Dermis blood vessel endothelial cell (primary cell): ENCODE measurements at regions not wholly inside any gene's neighbourhood (a gene's known extent, or its start where the extent isn't known, plus 50 kb on each side); places are given as distances from the start of the nearest gene placed in this dataset.

ENCODE experiments used
- DNase-seq: peaks from one replicate; pipeline ENCODE4 v3.0.0; 2010

DNA sequence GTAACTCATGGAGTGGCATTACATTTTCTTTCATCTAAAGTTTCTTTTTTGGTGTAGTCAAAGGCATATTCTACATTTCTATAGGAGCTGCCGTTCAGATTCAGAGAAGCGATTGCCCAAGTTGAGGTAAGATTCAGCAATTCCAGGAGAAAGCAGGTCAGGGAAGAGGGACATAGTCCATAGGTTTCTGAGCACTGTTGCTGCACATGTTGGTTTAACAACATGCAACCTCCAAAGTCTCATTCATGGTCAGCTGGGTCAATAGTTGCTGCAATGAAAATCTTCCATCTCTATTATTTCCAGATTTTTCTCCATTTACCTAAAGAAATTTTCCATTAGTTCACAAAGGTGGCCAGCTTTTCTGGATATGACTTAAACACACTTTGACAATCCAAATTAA, 682.3 kb upstream of the MAN1A1 start:
- no peak for DNase-seq

DNA sequence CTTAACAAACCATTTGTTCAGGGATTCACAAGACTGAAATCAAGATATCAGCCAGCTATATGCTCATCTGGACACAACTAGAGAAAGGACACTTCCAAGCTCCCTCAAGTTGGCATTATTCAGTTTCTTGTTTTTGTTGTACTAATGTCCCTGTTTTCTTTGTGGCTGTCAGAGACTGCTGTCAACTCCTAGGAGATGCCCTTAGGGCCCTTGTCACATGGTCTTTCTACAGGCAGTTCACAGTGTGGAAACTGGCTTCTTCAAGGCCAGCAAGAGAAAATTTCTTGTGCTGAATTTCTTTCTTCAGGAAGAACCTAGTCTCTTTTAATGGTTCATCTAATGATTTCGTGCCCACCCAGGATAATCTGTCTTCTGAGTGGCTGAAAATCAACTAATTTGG, 677.2 kb upstream of the MAN1A1 start:
- no peak for DNase-seq

DNA sequence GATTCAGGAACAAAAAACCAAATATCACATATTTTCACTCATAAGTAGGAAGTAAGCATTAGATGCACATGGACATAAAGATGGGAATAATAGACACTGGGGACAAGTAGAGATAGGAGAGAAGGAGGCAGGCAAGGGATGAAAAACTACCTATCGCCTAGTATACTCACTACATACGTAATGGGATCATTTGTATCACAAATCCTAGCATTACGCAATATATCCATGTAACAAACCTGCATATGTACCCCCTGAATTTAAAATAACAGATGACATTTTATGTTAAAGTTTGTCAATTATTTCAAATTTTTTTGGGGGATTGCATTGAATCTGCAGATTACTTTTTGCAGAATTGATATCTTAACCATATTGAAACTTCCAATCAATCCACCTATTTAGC, 660.5 kb upstream of the MAN1A1 start:
- DNase-seq = no peak

DNA sequence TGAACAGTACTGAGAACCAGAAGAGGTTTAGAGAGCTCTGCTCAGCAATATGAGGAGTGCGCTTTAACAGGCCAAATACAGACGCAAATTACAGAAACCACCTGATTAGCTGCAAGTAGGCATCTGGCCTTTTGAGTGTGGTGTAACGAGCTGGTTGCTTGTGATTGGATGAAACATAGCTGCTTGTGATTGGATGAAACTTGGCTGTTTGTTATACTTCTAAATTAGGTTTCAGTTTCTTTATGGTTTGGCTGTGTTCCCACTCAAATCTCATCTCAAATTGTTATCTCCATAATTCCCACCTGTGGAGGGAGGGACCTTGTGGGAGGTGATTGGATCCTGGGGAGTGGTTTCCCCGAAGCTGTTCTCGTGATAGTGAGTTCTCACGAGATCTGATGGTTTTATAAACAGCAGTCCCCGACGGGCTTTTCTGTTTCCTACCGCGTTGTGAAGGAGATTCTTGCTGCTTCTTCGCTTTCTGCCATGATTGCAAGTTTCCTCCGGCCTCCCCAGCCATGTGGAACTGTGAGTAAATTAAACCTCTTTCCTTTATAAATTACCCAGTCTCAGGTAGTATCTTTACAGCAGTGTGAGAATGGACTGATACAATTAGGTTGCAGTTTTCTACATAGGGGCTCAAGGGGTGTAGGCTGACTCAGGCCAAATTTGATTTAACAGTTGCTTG, 655.9 kb upstream of the MAN1A1 start:
- DNase-seq = no peak

DNA sequence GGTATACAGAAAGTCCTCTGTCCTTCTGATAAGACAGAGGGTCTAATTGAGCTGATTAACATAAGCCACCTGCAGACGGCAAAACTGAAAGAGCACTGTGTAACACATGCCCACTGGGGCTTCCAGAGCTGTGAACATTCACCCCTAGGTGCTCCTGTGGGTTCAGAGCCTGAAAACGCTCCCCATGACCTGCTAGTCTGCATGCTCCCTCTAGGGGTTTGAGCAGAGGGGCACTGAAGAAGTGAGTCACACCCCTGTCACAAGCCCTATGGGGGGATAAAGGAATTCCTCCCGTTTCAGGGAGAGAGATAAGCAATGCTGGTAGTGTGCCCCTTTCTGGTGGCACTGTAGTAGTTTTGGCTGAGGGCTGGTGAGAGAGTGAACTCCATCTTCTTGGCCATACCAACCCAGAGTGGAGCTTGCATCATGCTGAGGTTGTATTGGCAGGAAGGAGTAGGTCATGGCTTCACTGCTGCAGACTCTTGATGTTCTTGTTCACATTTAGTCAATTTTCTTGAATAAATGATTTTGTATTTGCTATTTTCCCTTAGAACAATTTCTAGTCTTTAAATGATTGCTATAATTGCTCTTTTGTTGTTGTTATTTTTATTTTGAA, 637.5 kb upstream of the MAN1A1 start:
- no peak for DNase-seq

DNA sequence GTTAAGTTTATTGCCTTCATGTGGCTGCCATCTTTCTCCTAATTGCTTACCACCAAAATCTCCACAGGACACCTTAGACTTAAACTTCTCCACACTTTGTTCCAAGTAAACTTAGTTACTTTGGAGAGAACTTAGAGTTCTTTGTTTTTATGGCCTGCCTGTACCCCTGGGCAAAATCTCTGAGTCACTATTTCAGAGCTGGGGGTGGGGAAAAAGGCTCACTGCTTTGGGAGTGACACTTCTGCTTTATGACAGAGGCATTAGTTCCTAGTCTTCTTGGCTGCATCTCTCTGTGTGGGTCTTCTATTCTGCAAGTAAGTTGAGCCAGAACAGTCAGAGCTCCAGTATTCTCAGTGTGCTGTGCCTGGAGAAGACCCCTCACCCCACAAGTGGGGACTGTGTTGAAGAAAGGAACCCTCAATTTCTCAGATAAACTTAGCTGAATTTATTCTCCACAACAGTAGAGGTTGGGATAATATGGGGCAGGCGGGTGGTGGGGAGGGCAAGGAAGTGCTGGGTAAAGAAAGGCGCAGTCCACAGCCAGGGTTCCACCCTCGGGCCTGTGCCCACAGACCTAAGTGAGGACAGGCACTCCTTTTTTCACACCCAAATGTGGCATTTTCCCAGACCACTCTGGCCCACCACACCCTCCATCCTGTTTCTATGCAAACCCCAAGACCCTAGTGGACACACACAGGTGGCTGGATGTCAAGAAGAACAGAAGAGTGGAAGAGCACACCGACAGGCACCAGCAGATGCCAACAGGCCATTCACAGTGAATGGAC, 636.6 kb upstream of the MAN1A1 start:
- no peak for DNase-seq

DNA sequence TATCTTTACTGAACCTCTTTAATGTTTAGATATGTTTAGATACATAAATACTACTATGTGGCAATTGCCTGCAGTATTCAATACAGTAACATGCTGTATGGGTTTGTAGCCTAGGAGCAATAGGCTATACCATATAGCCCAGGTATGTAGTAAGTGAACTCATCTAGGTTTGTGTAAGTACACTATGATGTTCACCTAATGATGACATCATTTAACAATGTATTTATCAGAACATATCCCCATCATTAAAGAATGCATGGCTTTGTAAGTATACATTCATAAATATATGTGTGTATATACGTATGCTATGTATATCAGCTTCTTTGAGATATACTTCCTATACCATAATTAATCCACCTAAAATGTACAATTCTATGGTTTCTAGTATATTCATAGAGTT, 631.2 kb upstream of the MAN1A1 start:
- DNase-seq = no peak

DNA sequence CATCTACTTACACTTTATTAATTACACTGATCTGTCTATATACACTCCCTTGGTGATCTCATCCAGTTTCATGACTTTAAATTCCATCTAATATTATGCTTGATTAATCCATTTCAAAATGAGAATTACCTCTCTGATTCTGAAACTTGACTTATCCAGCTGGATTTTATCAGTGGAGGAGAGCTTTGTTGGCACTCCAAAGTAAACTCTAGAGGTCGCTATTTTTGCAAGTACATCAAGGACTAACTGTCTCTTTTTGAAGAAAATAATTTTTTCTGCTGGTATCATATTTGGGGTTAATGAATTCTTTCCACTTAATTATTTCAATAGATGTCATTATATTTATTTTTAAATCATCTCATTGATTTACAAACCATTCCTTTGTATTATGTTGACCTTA, 630.3 kb upstream of the MAN1A1 start:
- DNase-seq = no peak

DNA sequence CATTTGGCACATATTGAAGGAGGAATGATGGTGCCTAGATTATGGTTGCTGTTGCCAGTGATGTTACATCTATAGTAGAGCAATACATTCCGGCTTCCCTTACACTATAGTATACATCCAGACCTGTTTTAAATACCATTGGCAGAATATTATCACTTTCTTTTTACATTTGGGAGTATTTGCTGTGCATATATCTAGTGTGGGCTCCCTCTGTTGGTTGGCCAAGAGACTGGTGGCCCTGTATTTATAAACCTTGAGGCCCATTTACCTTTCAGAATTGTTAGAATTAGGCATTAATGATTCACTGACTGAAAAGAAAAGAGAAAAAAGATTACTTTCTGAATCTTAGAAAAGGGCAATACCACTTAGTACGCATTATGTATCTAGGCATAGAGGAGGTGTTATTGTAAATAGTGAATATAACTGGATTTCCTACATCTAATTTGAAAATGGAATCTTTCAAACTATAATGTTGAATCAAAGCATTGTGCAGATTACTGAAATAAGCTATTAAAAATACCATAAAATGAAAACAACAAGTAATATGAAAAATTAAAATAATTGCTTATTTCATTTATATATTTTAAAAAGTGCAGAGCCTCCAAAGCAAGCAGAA, 628.8 kb upstream of the MAN1A1 start:
- no peak for DNase-seq

DNA sequence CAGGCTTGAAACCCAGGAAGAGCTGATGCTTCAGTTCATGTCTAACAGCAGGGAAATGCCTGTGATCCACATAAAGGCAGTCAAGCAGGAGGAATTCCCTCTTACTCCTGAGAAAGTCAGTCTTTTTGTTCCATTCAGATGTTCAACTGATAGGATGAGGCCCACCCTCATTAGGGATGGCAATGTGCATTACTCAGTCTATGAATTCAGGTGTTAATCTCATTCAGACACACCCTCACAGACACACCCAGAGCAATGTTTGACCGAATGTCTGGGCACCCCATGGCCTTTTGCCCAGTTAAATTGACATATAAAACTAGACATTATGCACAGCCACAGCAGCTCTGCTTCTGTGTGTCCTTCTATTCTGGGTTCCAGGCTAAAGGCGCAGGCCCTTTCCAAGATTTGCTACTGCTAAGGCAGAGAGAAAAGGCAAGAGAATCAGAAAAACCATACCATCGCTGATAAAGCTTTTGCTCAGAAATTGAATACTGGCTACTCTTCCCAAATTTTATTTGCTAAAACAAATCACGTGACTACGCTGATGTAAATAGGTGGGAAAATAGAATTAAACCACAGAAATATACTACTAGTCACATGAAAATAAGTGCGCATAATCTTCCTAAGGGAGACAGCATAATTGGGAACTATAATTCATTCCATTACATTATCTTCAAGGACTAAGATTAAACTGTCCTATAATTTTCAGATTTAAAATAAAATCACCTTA, 625.0 kb upstream of the MAN1A1 start:
- no peak for DNase-seq

DNA sequence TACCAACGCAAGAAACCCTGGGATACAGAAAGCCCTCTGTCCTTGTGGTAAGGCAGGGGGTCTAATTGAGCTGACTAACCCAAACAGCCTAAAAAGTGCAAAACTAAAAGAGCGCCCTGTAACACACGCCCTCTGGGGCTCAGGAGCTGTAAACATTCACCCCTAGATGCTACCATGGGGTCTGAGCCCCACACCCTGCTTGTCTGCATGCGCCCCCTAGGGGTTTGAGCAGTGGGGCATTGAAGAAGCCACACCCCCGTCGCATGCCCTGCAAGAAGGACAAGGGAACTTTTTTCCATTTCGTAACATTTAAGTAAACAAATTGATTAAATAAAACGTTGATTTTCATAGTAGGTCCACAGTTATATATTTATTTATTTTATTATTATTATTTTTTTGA, 616.9 kb upstream of the MAN1A1 start:
- DNase-seq = no peak

DNA sequence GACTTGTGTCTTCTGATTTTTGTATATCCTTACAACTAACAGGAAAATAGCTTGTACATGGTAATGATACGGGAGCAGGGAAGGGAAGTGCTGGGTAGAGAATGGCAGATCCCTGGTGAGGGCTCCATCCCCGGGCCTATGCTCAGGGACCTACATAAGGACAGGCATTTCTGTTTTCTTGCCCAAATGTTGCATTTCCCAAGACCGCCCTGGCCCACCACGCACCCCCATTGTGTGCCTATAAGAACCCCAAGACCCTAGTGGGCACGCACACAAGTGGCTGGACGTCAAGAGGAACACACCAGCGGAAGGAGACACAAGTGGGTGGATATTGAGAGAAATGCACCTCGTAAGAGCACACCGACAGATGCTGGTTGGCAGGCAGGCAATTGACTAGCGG, 616.3 kb upstream of the MAN1A1 start:
- DNase-seq = no peak

DNA sequence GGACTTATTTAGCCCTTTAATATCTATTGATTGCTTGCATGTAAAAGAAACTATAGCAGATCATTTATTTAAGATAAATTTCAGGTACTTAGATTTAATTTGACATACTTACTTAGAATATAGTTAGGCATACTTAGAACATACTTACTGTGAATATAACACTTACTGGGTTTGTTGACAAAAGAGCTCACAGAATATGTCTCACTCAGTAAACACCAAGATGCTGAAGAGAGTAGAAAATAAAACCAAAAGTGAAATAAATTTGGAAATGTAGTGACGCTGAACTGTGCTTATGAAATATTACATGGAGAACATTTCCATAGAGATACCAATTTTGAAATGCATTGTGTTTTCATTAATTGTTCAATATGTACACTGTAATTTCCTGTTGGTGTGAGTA, 615.4 kb upstream of the MAN1A1 start:
- no peak for DNase-seq

DNA sequence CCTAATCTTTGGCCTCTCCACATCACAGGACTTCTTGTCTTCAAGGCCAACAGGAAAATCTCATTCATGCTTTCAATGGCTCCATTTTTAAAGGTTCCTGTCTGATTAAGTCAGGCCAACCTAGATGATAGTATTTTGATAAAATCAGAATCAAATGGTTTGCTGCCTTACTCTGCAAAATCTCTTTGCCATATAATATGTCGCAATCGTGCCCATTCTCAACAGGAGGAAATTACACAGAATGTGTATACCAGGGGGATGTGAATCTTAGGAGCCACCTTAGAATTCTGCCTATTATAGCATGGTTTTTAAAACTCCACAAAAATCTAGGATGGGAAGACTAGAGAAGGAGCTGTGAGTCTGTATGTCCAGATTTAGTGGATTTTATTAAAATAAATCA, 612.9 kb upstream of the MAN1A1 start:
- no peak for DNase-seq

DNA sequence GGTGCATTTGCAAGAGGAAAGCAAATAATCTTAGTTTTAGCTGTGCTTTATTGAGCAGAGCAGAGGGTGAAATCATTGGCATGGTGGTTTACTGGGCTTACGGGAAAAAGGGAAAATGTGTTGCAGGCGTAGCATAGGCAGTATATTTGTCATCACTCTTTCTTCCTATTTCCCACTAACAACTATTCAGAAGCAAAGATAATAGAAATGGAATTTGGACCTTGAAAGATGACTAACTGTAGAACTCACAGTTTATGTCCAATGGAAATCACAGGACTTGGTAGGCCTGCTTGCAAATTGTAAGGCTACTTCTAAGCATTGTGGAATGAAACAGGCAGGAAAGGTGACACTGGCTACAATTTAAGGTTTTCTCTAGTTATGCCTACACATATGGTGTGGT, 611.9 kb upstream of the MAN1A1 start:
- no peak for DNase-seq

DNA sequence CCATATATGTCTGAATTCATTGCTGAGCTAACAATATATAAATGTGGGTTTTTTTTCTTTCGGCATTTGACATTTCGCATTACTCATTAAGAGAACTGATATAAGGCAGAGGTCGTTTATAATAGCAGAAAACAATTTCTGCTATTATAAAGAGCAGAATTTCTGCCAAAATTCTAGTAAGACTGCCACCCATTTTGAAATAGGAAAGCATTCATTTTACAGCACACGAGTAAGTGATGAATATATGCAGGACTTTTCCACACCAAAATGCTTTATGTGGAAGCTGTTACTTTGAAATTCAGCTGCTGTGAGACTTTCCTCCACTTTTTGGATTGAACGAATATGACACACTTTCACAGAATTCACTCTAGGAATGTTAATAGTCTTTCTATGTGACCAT, 610.9 kb upstream of the MAN1A1 start:
- no peak for DNase-seq

DNA sequence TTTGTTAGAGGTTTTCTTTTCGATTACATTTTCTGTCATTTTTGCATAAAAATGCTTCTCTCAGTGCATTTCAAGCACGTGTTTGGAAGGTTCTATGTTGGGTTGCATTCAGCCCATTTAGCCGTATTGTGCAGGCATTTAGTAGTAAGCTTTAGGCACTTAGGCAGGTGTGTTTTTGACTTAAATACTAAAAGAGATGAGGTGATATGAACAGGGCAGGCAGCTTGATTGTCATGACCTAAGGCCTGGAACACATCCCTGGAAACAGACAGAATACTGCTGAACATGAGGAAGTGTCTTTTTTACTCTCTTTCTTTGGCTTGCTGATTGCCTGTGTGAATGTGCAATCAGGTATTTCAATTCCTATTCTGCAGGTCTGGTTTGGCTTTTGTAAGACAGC, 610.5 kb upstream of the MAN1A1 start:
- no peak for DNase-seq

DNA sequence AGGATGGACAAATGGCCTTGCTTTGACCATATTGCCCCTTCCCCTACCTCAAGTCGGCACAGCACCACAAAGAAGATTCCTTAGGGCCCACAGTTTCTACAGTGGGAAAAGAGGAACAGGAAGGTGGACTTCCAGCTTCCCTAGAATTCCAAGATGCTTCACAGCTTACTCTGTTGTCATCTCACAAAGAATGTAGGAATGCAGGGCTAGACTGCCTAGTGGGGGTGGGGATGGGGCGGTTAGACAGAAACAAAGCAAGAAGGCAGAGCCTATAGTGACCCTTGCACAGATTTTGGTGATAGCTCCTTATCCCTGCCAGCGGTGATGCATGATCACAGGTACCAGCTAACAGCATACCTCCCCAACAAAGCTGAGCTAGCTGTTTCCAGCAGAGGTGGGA, 607.6 kb upstream of the MAN1A1 start:
- DNase-seq = no peak

DNA sequence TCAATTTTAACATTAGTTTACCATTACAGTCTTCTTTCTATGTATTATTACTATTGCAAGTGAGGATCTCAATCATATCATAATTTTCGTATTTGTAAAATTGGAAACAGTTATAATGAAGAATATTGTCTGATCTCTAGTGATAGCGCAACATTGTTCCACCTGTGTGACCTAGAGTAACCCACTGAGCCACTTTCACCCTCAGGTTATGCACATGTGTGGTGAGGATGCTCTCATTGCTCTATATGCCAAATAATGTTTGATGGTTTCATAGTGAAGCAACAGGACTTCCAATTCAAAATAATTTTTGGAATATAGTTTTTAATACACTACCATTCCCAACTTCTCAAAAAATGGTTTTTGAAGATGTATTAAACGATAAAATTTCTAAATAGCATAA, 603.1 kb upstream of the MAN1A1 start:
- DNase-seq = no peak

DNA sequence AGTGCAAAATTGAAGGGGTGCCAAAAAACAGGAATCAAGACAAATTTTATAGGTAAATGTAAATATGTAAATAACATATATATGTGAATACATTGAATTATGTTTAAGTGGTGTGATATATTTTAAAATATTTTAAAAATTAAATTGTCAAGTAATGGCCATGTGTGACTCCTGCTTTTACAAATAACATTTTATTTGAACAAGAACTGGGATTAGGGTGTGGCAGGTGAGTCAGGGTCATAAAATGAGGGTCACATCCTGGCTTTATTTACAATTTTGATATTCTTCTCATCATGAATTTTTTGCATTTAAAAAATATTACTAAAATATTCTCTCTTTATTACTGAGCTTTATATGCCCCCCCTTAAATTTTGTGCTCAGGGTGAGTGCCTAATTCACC, 601.1 kb upstream of the MAN1A1 start:
- no peak for DNase-seq

DNA sequence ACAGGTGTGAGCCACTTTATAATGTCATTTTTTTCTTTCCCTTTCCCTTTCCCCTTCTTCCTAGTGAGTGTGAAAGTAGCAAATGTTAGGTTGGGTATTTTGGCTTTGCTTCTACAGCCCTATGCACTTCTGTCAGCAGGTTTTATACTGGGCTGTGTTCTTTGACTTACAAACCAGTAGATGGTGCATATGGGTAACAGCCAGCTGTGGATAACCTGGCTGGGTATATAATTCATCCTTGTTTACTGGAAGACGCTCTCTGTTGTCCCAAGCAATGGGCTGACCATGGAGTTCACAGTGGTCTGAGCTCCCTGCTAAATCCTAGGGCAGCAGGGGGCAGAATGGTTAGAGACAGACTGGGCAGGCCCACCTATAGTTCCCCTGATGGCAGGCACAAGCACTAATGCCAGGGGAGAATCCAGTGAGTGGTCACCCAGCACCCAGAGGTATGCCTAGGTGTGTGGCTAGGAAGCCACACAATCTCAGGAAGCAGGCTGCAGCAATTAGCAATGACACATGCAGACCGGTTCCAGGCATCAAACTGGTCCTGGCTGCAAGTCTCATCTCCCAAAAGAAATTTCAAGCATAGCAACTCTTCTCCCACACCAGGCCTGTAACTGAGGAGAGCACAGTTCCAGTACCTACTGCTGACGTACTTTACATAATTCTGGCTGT, 592.7 kb upstream of the MAN1A1 start:
- no peak for DNase-seq

DNA sequence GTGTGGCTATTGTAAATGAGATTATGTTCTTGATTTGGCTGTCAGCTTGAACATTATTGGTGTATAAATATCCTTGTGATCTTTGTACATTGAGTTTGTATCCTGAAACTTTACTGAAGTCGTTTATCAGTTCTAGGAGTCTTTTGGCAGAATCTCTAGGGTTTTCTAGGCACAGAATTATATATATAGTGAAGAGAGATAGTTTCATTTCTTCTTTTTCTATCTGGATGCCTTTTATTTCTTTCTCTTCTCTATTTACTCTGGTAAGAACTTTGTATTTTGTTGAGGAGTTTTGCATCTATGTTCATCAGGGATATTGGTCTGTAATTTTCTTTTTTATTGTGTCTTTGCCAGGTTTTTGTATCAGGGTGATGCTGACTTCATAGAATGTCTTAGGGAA, 589.2 kb upstream of the MAN1A1 start:
- no peak for DNase-seq

DNA sequence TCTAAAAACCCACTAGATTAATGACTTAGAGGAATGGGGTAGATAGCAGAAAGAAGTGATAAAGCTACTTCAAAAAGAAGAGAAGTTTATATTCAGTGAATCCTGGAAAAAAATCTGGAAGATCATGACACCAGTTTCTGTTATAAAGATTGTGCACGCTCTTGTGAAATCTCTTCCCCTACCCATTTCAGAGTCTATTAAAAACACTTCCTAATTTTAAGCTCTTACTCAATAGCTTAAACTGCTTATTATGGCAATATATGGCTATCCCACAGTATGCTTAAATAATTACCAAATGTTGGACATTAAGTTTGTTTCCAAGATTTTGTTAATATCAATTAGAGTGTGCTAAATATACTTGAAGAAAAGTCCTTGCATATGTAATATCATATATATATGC, 585.3 kb upstream of the MAN1A1 start:
- no peak for DNase-seq
